OCI-LY3 (cell line): ENCODE measurements at regions not wholly inside any gene's neighbourhood (a gene's known extent, or its start where the extent isn't known, plus 50 kb on each side); places are given as distances from the start of the nearest gene placed in this dataset.

ENCODE experiments used
- CTCF ChIP-seq: fragments of 200-600, 300-600 bp; sonication (generic); IDR thresholded peaks from 2 replicates; pipeline ENCODE4 v1.5.1; 2014; ENCODE audit warnings: antibody characterized with exemption, low read length, low read depth
- EZH2phosphoT487 ChIP-seq: fragments of 200-600 bp; shearing (Covaris generic); IDR thresholded peaks from 2 replicates; pipeline ENCODE4 v1.6.1; 2018; ENCODE audit warnings: antibody characterized with exemption, mixed run types, low read depth

- no peak for TF ChIP-seq CTCF
- no peak for TF ChIP-seq EZH2phosphoT487
Observed at GRCh38 chr6:22366214-22366613, 69.4 kb upstream of the PRL start.
